A549 (cell line): ENCODE measurements at regions not wholly inside any gene's neighbourhood (a gene's known extent, or its start where the extent isn't known, plus 50 kb on each side); places are given as distances from the start of the nearest gene placed in this dataset.

Source experiments
- BCL3 ChIP-seq: fragments of >200 bp; sonication (Bioruptor Twin); formaldehyde crosslinking; IDR thresholded peaks from 3 replicates; pipeline ENCODE4 v1.6.1; 2016
- CEBPB ChIP-seq, 2 experiments: fragments of >200 bp in 1 of 2; sonication (Bioruptor Twin) in 1 of 2; formaldehyde crosslinking in 1 of 2; IDR thresholded peaks; 2 replicates each; pipeline ENCODE4 v1.6.1; 2012 to 2016
- EP300 ChIP-seq, 2 experiments: fragments of >200 bp; sonication (Bioruptor Twin); formaldehyde crosslinking; IDR thresholded peaks; 2 replicates in 1 of 2; 3 replicates in 1 of 2; pipeline ENCODE4 v1.6.1; 2016 to 2017
- JUN ChIP-seq, 2 experiments: fragments of >200 bp; sonication (Bioruptor Twin); formaldehyde crosslinking; IDR thresholded peaks; 2 replicates in 1 of 2; 3 replicates in 1 of 2; pipeline ENCODE4 v1.6.1; 2016 to 2017
- KDM1A ChIP-seq: fragments of 200-600 bp; sonication (generic); IDR thresholded peaks from 2 replicates; pipeline ENCODE4 v1.6.1; 2016; ENCODE audit warnings: low read depth, mild to moderate bottlenecking
- MAZ ChIP-seq: fragments of 150-350 bp; IDR thresholded peaks from 2 replicates; pipeline ENCODE4 v1.6.1; 2014; ENCODE audit warnings: antibody characterized with exemption, low read depth, low read length, borderline replicate concordance
- PHF8 ChIP-seq: fragments of 200-600 bp; sonication (generic); IDR thresholded peaks from 2 replicates; pipeline ENCODE4 v1.6.1; 2016; ENCODE audit warnings: low read depth, mild to moderate bottlenecking, antibody characterized with exemption, moderate library complexity, borderline replicate concordance
- POLR2A ChIP-seq: IDR thresholded peaks from 2 replicates; pipeline ENCODE4 v1.6.1; 2012; ENCODE audit warnings: mild to moderate bottlenecking, low read length
- POLR2AphosphoS2 ChIP-seq: conservative IDR thresholded peaks from 2 replicates; pipeline ENCODE4 v1.6.1; 2012; ENCODE audit warnings: low read length, improper control_type of control experiment, inconsistent platforms
- RFX5 ChIP-seq: fragments of 450-650 bp; IDR thresholded peaks from 2 replicates; pipeline ENCODE4 v1.7.1; 2014; ENCODE audit warnings: antibody characterized with exemption, mild to moderate bottlenecking, moderate library complexity
- RNF2 ChIP-seq: fragments of 200-600 bp; sonication (generic); IDR thresholded peaks from 2 replicates; pipeline ENCODE4 v1.6.1; 2016; ENCODE audit warnings: low read depth, mild to moderate bottlenecking, antibody characterized with exemption, moderate library complexity, borderline replicate concordance
- SMC3 ChIP-seq: fragments of >200 bp; sonication (Bioruptor Twin); formaldehyde crosslinking; IDR thresholded peaks from 3 replicates; pipeline ENCODE4 v1.6.1; 2018; ENCODE audit warnings: inconsistent platforms
- TF ChIP-seq, protein P1 (sequence below): fragments of >200 bp; sonication (Bioruptor Twin); formaldehyde crosslinking; IDR thresholded peaks from 3 replicates; pipeline ENCODE4 v1.5.1; 2016
- TF ChIP-seq, protein P2 (sequence below): fragments of 200-600 bp; sonication (generic); IDR thresholded peaks from 2 replicates; pipeline ENCODE4 v1.6.1; 2016; ENCODE audit warnings: antibody characterized with exemption, mild to moderate bottlenecking, moderate library complexity

DNA sequence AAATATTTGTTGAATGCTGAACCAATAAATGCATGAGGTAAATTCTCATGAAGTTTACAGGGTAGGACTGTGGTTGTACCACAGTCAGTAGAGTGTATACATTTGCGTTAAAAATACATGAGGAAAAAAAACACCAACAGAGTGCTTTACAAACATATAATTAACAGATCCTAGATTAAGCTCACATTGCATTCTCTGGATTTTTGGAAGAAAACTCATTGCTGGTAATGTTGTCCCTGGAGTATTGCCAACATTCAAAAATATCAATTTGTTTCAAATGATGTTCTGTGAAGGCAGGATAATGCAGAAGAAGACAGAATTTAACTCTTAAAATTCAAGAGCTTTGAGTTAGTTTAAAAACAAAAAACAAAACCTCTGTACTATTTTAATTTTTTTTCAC, 95.5 kb downstream of the MBL2 start:
- TF ChIP-seq MAZ: no peak
- TF ChIP-seq, protein P1, sequence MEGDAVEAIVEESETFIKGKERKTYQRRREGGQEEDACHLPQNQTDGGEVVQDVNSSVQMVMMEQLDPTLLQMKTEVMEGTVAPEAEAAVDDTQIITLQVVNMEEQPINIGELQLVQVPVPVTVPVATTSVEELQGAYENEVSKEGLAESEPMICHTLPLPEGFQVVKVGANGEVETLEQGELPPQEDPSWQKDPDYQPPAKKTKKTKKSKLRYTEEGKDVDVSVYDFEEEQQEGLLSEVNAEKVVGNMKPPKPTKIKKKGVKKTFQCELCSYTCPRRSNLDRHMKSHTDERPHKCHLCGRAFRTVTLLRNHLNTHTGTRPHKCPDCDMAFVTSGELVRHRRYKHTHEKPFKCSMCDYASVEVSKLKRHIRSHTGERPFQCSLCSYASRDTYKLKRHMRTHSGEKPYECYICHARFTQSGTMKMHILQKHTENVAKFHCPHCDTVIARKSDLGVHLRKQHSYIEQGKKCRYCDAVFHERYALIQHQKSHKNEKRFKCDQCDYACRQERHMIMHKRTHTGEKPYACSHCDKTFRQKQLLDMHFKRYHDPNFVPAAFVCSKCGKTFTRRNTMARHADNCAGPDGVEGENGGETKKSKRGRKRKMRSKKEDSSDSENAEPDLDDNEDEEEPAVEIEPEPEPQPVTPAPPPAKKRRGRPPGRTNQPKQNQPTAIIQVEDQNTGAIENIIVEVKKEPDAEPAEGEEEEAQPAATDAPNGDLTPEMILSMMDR: no peak
- TF ChIP-seq, protein P2, sequence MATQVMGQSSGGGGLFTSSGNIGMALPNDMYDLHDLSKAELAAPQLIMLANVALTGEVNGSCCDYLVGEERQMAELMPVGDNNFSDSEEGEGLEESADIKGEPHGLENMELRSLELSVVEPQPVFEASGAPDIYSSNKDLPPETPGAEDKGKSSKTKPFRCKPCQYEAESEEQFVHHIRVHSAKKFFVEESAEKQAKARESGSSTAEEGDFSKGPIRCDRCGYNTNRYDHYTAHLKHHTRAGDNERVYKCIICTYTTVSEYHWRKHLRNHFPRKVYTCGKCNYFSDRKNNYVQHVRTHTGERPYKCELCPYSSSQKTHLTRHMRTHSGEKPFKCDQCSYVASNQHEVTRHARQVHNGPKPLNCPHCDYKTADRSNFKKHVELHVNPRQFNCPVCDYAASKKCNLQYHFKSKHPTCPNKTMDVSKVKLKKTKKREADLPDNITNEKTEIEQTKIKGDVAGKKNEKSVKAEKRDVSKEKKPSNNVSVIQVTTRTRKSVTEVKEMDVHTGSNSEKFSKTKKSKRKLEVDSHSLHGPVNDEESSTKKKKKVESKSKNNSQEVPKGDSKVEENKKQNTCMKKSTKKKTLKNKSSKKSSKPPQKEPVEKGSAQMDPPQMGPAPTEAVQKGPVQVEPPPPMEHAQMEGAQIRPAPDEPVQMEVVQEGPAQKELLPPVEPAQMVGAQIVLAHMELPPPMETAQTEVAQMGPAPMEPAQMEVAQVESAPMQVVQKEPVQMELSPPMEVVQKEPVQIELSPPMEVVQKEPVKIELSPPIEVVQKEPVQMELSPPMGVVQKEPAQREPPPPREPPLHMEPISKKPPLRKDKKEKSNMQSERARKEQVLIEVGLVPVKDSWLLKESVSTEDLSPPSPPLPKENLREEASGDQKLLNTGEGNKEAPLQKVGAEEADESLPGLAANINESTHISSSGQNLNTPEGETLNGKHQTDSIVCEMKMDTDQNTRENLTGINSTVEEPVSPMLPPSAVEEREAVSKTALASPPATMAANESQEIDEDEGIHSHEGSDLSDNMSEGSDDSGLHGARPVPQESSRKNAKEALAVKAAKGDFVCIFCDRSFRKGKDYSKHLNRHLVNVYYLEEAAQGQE: no peak
- TF ChIP-seq SMC3: no peak
- no peak for TF ChIP-seq RNF2
- no peak for TF ChIP-seq POLR2A
- no peak for TF ChIP-seq EP300 (IDR thresholded peaks at IDR 0.05)
- TF ChIP-seq RFX5: no peak
- no peak for TF ChIP-seq JUN (IDR thresholded peaks at IDR 0.05)
- no peak for TF ChIP-seq CEBPB (IDR thresholded peaks at IDR 0.05)
- TF ChIP-seq KDM1A: no peak
- TF ChIP-seq BCL3: no peak
- TF ChIP-seq PHF8: no peak
- no peak for TF ChIP-seq POLR2AphosphoS2
